ENCODE measurements at regions not wholly inside any gene's neighbourhood (a gene's known extent, or its start where the extent isn't known, plus 50 kb on each side); places are given as distances from the start of the nearest gene placed in this dataset.
"Not testable (repeated sequence)": the region's sequence is repeated elsewhere in the genome, so short reads cannot be mapped to it uniquely, and the experiment has no call there.

GRCh38 chr4:52522093-52522492, 137.0 kb downstream of the USP46 start:
- not testable (repeated sequence) for TF ChIP-seq CTCF (IDR thresholded peaks at IDR 0.05); JUNB (IDR thresholded peaks at IDR 0.05); ZFP36 (IDR thresholded peaks at IDR 0.05; ENCODE audit: borderline replicate concordance, partially characterized antibody)
